Epithelial cell of proximal tubule (primary cell): ENCODE measurements at regions not wholly inside any gene's neighbourhood (a gene's known extent, or its start where the extent isn't known, plus 50 kb on each side); places are given as distances from the start of the nearest gene placed in this dataset.

ENCODE experiments used
- DNase-seq: peaks from one replicate; pipeline ENCODE4 v3.0.0-alpha.2; 2011; ENCODE audit warnings: low read depth
- H3K4me3 ChIP-seq: 2 replicates; pipeline ENCODE4 v1.5.1; 2011; ENCODE audit warnings: low read depth, mild to moderate bottlenecking, low read length
- TF ChIP-seq, protein P1 (sequence below): conservative IDR thresholded peaks from 2 replicates; pipeline ENCODE4 v1.5.1; 2012; ENCODE audit warnings: low read depth, mild to moderate bottlenecking, low read length

DNA sequence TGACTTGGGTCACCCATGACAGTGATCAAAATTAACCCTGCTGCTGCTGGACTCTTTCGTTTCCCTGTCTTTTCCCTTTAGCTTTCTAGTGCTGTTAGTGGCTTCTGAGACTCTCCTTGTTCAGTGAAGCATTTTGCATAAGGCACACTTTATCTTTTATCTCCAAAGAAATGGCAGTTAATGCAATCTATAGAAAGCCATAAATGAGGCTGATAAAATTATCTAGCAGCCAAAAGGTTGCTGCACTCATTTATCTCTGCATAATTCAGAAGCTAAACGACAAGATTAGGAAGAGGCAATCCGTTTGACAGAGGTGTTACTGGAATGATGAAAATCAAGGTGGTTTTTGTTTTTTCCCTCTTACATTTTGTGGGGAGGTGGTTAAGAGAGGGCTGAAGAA, 1109.5 kb upstream of the EEF2KMT start:
- H3K4me3 ChIP-seq = no peak overlapping the region
- TF ChIP-seq, protein P1, sequence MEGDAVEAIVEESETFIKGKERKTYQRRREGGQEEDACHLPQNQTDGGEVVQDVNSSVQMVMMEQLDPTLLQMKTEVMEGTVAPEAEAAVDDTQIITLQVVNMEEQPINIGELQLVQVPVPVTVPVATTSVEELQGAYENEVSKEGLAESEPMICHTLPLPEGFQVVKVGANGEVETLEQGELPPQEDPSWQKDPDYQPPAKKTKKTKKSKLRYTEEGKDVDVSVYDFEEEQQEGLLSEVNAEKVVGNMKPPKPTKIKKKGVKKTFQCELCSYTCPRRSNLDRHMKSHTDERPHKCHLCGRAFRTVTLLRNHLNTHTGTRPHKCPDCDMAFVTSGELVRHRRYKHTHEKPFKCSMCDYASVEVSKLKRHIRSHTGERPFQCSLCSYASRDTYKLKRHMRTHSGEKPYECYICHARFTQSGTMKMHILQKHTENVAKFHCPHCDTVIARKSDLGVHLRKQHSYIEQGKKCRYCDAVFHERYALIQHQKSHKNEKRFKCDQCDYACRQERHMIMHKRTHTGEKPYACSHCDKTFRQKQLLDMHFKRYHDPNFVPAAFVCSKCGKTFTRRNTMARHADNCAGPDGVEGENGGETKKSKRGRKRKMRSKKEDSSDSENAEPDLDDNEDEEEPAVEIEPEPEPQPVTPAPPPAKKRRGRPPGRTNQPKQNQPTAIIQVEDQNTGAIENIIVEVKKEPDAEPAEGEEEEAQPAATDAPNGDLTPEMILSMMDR = no peak
- DNase-seq = no peak

DNA sequence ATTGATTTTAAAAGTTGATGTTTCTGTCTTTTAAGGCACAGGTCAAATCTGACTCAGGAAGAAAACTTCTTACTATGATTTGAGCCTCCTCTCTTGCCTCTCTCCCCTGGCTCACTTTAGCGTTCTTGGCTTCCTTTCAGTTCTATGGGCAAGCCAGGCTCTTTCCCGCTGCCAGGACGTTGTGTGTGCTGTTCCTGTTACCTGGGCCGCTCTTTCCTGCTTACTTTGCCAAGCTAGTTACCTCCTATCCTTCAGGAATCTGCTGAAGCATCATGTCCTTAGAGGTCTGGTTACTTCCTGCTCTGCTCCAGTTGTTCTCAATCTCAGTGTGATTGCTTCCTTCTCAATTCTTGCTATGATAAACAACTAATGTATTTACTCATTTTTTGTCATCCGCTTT, 1108.5 kb upstream of the EEF2KMT start:
- no peak overlapping the region for H3K4me3 ChIP-seq
- DNase-seq = no peak
- TF ChIP-seq, protein P1 = no peak

DNA sequence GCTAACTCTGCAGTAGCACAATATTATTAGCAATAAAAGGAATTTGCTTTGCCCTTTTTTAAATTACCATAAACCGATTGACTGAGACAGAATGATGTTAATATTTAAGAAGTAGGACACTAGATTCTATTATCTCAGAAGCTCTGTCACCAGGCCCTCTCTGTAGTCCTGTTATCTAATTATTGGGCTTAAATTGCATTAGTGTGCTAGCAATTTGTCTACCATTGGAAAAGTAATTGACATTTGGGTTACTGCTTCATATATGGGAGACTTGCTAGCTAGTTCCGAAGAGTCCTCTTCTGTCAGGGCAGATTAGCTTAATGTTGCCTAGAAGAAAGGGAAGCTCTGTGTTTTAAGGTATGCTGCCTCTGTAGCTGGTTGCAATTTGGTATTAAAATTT, 1107.3 kb upstream of the EEF2KMT start:
- TF ChIP-seq, protein P1 = no peak
- no peak for DNase-seq
- H3K4me3 ChIP-seq = no peak overlapping the region

- DNase-seq = no peak
- TF ChIP-seq, protein P1 = no peak
Observed at GRCh38 chr16:6200861-6201260, 1103.3 kb upstream of the EEF2KMT start.

DNA sequence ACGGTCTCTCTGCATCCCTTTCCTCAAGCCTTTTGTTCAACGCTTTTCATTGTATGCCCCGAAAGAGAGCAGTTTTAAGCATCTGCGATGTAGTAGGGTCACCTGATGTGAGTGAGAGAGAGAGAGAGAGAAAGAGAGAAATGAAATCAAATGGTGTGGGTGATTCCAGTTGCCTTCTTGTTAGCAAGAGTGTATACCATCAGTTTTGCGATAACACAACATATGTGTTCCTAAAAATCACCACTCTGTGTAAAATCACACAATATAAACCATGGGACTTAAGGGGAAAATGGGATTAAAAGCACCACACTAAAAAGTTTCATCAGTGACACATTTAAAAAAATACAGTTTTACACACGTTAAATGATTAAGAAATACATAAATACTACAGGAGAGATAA, 1102.7 kb upstream of the EEF2KMT start:
- DNase-seq = no peak
- TF ChIP-seq, protein P1 = no peak
- H3K4me3 ChIP-seq = no peak overlapping the region

More at GRCh38 chr16:6200861-6201260, 1103.3 kb upstream of the EEF2KMT start:
- H3K4me3 ChIP-seq = no peak overlapping the region

DNA sequence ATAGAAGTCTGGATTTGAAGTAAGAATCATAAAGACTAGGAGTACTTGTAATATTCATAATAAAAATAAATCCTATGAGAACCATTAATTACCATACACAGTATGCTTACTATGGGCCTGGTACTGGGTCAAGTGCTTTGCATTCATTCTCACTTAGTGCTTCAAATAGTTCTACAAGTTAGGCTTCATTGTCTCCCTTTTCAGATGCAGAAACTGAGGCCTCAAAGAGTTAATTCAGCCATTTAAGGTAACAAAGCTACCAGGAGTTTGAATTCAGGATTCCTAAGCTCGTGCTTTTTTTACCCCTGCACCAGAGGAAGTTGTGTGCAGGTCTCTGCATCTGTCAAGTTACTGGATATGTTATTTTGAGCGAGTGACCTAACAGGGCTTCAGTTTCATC, 1098.4 kb upstream of the EEF2KMT start:
- no peak overlapping the region for H3K4me3 ChIP-seq
- no peak for DNase-seq
- TF ChIP-seq, protein P1 = no peak

GRCh38 chr16:6193718-6194117, 1096.1 kb upstream of the EEF2KMT start:
- no peak overlapping the region for H3K4me3 ChIP-seq
- TF ChIP-seq, protein P1 = no peak
- DNase-seq = peak; percentile 4
